ENCODE measurements at regions not wholly inside any gene's neighbourhood (a gene's known extent, or its start where the extent isn't known, plus 50 kb on each side); places are given as distances from the start of the nearest gene placed in this dataset.

- H3K4me3 ChIP-seq, result no peak overlapping the region
- no peaks in the 10 kb centered on the region for H3K27me3 ChIP-seq
- H3K27ac ChIP-seq, result no peak overlapping the region
- no peaks in the 10 kb centered on the region for H3K36me3 ChIP-seq (replicated peaks in 1 of 2; ENCODE audit: insufficient read depth in 1 of 2, low read depth in 2 of 2)
- WGBS, 2 donors, result 66 to 79% methylated on average over 4 of the region's 4 CpGs
- TF ChIP-seq POLR2A (IDR thresholded peaks at IDR 0.05), result no peak
- TF ChIP-seq CTCF (IDR thresholded peaks at IDR 0.05), result no peak
- DNase-seq (no peak), ATAC-seq (no peak)
- no peaks in the 10 kb centered on the region for H3K9me3 ChIP-seq
- intact Hi-C loops (cut with DNase I), result no loop called here
- no peaks in the 10 kb centered on the region for H3K4me1 ChIP-seq
Measured at GRCh38 chr11:130689222-130689908, 226.9 kb downstream of the SNX19 start.

GRCh38 chr11:130691581-130691980 is 224.7 kb downstream of the SNX19 start:
- Histone ChIP-seq H3K9me3 (no peaks in the 10 kb centered on the region), H3K27ac (no peak overlapping the region), H3K4me1 (no peaks in the 10 kb centered on the region), H3K27me3 (no peaks in the 10 kb centered on the region), H3K36me3 (replicated peaks in 1 of 2; ENCODE audit: insufficient read depth in 1 of 2, low read depth in 2 of 2) (no peaks in the 10 kb centered on the region), H3K4me3 (no peak overlapping the region)
- ATAC-seq (no peak), DNase-seq (no peak)
- TF ChIP-seq CTCF (IDR thresholded peaks at IDR 0.05), result no peak
- TF ChIP-seq POLR2A (IDR thresholded peaks at IDR 0.05), result no peak
- intact Hi-C loops (cut with DNase I), result no loop called here
- 49 to 74% methylated on average over 2 of the region's 2 CpGs for WGBS, 2 donors

- Histone ChIP-seq H3K9me3 (no peaks in the 10 kb centered on the region), H3K36me3 (replicated peaks in 1 of 2; ENCODE audit: insufficient read depth in 1 of 2, low read depth in 2 of 2) (no peaks in the 10 kb centered on the region), H3K4me3 (no peak overlapping the region), H3K4me1 (no peaks in the 10 kb centered on the region), H3K27me3 (no peaks in the 10 kb centered on the region), H3K27ac (no peak overlapping the region)
- intact Hi-C loops (cut with DNase I), result no loop called here
- 83 to 88% methylated on average over 4 of the region's 4 CpGs for WGBS, 2 donors
- DNase-seq, result no peak
- TF ChIP-seq CTCF (IDR thresholded peaks at IDR 0.05), result no peak
- TF ChIP-seq POLR2A (IDR thresholded peaks at IDR 0.05), result no peak
- ATAC-seq, result no peak
Measured at GRCh38 chr11:130692220-130692619, 224.1 kb downstream of the SNX19 start.

GRCh38 chr11:130693543-130693942 is 222.7 kb downstream of the SNX19 start:
- Histone ChIP-seq H3K36me3 (replicated peaks in 1 of 2; ENCODE audit: insufficient read depth in 1 of 2, low read depth in 2 of 2) (no peaks in the 10 kb centered on the region), H3K9me3 (no peaks in the 10 kb centered on the region), H3K4me3 (no peak overlapping the region), H3K4me1 (no peaks in the 10 kb centered on the region), H3K27ac (no peak overlapping the region), H3K27me3 (no peaks in the 10 kb centered on the region)
- TF ChIP-seq POLR2A (IDR thresholded peaks at IDR 0.05), result no peak
- no peak for TF ChIP-seq CTCF (IDR thresholded peaks at IDR 0.05)
- 85 to 92% methylated on average over 5 of the region's 5 CpGs for WGBS, 2 donors
- intact Hi-C loops (cut with DNase I), result no loop called here
- no peak for DNase-seq
- ATAC-seq, result no peak

GRCh38 chr11:130694488-130695045 is 221.7 kb downstream of the SNX19 start:
- Histone ChIP-seq H3K36me3 (replicated peaks in 1 of 2; ENCODE audit: insufficient read depth in 1 of 2, low read depth in 2 of 2) (no peaks in the 10 kb centered on the region), H3K4me1 (no peaks in the 10 kb centered on the region), H3K4me3 (no peak overlapping the region), H3K27me3 (no peaks in the 10 kb centered on the region), H3K9me3 (no peaks in the 10 kb centered on the region), H3K27ac (no peak overlapping the region)
- no peak for DNase-seq
- intact Hi-C loops (cut with DNase I), result no loop called here
- ATAC-seq, result no peak
- 67 to 80% methylated on average over 5 of the region's 5 CpGs for whole genome bisulfite sequencing, 2 donors
- no peak for TF ChIP-seq CTCF (IDR thresholded peaks at IDR 0.05)
